ENCODE measurements at regions not wholly inside any gene's neighbourhood (a gene's known extent, or its start where the extent isn't known, plus 50 kb on each side); places are given as distances from the start of the nearest gene placed in this dataset.

- Histone ChIP-seq H3K4me3 (ENCODE audit: low read length) (no peak overlapping the region), H2AFZ (ENCODE audit: low read depth, low read length) (no peak overlapping the region), H3K36me3 (ENCODE audit: insufficient read depth, low read length) (no peaks in the 10 kb centered on the region), H3K27me3 (ENCODE audit: insufficient read depth, low read length) (no peaks in the 10 kb centered on the region), H3K9me3 (ENCODE audit: low read length) (peaks cover 2% of the 10 kb centered on the region), H3K4me1 (ENCODE audit: insufficient read depth, low read length) (no peaks in the 10 kb centered on the region)
Observed at GRCh38 chr6:142568857-142569597, 267.2 kb downstream of the ADGRG6 start.

DNA sequence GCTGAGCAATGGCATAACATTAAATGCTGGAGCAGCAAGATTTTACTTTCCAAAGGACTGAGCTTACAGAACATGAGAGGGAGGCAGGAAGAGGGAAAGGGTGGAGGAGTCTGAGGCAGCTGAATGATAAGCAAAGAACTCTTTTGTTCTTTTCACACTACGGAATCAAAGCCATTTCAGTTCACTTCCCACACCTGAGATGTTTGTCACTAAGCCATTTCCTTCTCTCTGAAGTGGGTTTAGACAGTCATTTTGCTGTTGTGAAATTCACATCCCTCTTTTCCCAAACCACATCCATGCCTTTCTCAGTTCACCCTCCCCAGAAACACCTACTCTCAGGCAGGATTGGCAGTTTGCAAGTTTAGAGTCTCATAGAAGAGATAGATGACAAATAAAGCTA lies 267.9 kb downstream of the ADGRG6 start:
- no peak overlapping the region for H3K4me3 ChIP-seq (ENCODE audit: low read length)

GRCh38 chr6:142570221-142570671 lies 268.4 kb downstream of the ADGRG6 start:
- Histone ChIP-seq H3K36me3 (ENCODE audit: insufficient read depth, low read length) (no peaks in the 10 kb centered on the region), H3K4me3 (ENCODE audit: low read length) (no peak overlapping the region), H3K4me1 (ENCODE audit: insufficient read depth, low read length) (no peaks in the 10 kb centered on the region)

More for the DNA sequence above, 267.9 kb downstream of the ADGRG6 start:
- Histone ChIP-seq H3K4me1 (ENCODE audit: insufficient read depth, low read length) (no peaks in the 10 kb centered on the region), H3K27me3 (ENCODE audit: insufficient read depth, low read length) (no peaks in the 10 kb centered on the region), H3K9me3 (ENCODE audit: low read length) (peaks cover 2% of the 10 kb centered on the region), H3K36me3 (ENCODE audit: insufficient read depth, low read length) (no peaks in the 10 kb centered on the region), H2AFZ (ENCODE audit: low read depth, low read length) (no peak overlapping the region)

DNA sequence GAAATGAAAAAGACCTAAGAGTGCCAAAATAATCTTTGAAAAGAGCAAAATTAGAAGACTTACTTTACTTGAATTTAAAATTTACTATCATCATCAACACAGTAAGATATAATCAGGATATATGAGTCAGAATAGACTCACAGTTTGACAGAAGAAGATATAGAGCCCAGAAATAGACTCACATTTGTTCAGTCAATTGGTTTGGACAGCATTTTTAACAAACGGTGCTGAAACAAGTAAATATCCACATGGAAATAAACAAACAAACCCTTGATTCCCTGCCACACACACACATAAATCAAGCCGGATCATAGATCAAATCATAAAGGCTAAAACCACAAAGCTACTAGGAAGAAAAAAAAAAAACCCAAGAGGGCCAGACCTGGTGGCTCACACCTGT lies 291.1 kb downstream of the ADGRG6 start:
- no peaks in the 10 kb centered on the region for H3K27me3 ChIP-seq (ENCODE audit: insufficient read depth, low read length)
- no peaks in the 10 kb centered on the region for H3K36me3 ChIP-seq (ENCODE audit: insufficient read depth, low read length)
- H3K4me3 ChIP-seq (ENCODE audit: low read length) = no peak overlapping the region
- H3K9me3 ChIP-seq (ENCODE audit: low read length) = no peaks in the 10 kb centered on the region
- no peak overlapping the region for H2AFZ ChIP-seq (ENCODE audit: low read depth, low read length)
- no peaks in the 10 kb centered on the region for H3K4me1 ChIP-seq (ENCODE audit: insufficient read depth, low read length)

More at GRCh38 chr6:142570221-142570671, 268.4 kb downstream of the ADGRG6 start:
- H2AFZ ChIP-seq (ENCODE audit: low read depth, low read length) = no peak overlapping the region
- H3K27me3 ChIP-seq (ENCODE audit: insufficient read depth, low read length) = no peaks in the 10 kb centered on the region
- H3K9me3 ChIP-seq (ENCODE audit: low read length) = peaks cover 4% of the 10 kb centered on the region

GRCh38 chr6:142597836-142598235 lies 296.0 kb downstream of the ADGRG6 start:
- Histone ChIP-seq H3K4me3 (ENCODE audit: low read length) (no peak overlapping the region), H2AFZ (ENCODE audit: low read depth, low read length) (no peak overlapping the region), H3K9me3 (ENCODE audit: low read length) (no peaks in the 10 kb centered on the region), H3K36me3 (ENCODE audit: insufficient read depth, low read length) (no peaks in the 10 kb centered on the region), H3K27me3 (ENCODE audit: insufficient read depth, low read length) (no peaks in the 10 kb centered on the region), H3K4me1 (ENCODE audit: insufficient read depth, low read length) (no peaks in the 10 kb centered on the region)

- no peaks in the 10 kb centered on the region for H3K4me1 ChIP-seq (ENCODE audit: insufficient read depth, low read length)
- H3K36me3 ChIP-seq (ENCODE audit: insufficient read depth, low read length) = no peaks in the 10 kb centered on the region
- no peaks in the 10 kb centered on the region for H3K9me3 ChIP-seq (ENCODE audit: low read length)
- no peaks in the 10 kb centered on the region for H3K27me3 ChIP-seq (ENCODE audit: insufficient read depth, low read length)
- H3K4me3 ChIP-seq (ENCODE audit: low read length) = no peak overlapping the region
- no peak overlapping the region for H2AFZ ChIP-seq (ENCODE audit: low read depth, low read length)
Observed at GRCh38 chr6:142601427-142601826, 299.6 kb downstream of the ADGRG6 start.

GRCh38 chr6:142602972-142603371 lies 301.2 kb downstream of the ADGRG6 start:
- Histone ChIP-seq H3K4me1 (ENCODE audit: insufficient read depth, low read length) (no peaks in the 10 kb centered on the region), H3K27me3 (ENCODE audit: insufficient read depth, low read length) (no peaks in the 10 kb centered on the region), H3K4me3 (ENCODE audit: low read length) (no peak overlapping the region)

DNA sequence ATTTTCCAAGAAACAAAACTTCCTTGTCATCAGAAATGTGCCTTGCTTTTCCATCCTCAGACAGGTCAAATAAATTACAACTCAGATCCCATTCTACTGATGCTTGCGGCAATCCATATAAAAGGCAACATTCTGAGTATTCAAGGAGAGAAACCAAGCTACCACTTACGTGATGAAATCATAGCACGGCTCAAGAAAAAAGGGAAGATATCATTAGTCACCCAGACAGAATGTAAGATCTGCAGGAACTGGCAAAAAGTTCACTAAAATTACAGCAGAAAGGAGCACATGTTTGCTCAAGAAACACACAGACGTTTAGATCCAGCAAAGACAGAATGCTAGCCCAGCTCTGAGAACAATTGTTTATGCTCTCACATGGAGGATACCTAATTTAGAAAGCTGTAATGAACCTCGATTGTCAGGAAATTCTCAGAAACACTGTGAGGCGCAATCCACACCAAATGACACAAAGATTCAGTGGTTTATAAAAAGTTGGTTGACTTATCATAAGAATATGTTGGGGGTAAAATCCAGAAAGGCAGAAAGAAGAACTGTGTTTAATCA lies 304.2 kb downstream of the ADGRG6 start:
- Histone ChIP-seq H3K4me1 (ENCODE audit: insufficient read depth, low read length) (no peaks in the 10 kb centered on the region), H3K27me3 (ENCODE audit: insufficient read depth, low read length) (peaks cover 3% of the 10 kb centered on the region), H2AFZ (ENCODE audit: low read depth, low read length) (no peak overlapping the region), H3K9me3 (ENCODE audit: low read length) (no peaks in the 10 kb centered on the region), H3K4me3 (ENCODE audit: low read length) (no peak overlapping the region), H3K36me3 (ENCODE audit: insufficient read depth, low read length) (no peaks in the 10 kb centered on the region)

More at GRCh38 chr6:142602972-142603371, 301.2 kb downstream of the ADGRG6 start:
- Histone ChIP-seq H3K9me3 (ENCODE audit: low read length) (no peaks in the 10 kb centered on the region), H2AFZ (ENCODE audit: low read depth, low read length) (no peak overlapping the region), H3K36me3 (ENCODE audit: insufficient read depth, low read length) (no peaks in the 10 kb centered on the region)

DNA sequence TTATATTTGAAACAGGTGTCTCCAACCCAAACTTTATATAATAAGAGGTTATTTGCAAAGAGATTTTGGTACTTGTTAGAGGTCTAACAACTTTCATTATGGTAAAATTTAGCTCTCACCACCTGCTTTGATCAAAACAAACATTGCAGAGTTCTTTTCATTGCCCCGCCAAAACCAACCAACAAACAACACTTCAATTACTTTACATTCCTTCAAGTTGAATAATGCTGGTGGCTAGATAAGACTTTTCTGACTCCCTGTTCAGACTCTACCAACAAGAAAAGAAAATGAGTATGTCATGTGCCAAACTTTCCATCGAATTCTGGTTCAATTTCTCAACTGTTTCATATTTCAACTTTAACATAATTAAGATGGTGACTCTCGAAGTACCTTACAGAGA lies 311.1 kb downstream of the ADGRG6 start:
- Histone ChIP-seq H3K9me3 (ENCODE audit: low read length) (no peaks in the 10 kb centered on the region), H2AFZ (ENCODE audit: low read depth, low read length) (no peak overlapping the region), H3K27me3 (ENCODE audit: insufficient read depth, low read length) (peaks cover 5% of the 10 kb centered on the region), H3K4me1 (ENCODE audit: insufficient read depth, low read length) (no peaks in the 10 kb centered on the region), H3K4me3 (ENCODE audit: low read length) (no peak overlapping the region), H3K36me3 (ENCODE audit: insufficient read depth, low read length) (no peaks in the 10 kb centered on the region)

- no peaks in the 10 kb centered on the region for H3K4me1 ChIP-seq (ENCODE audit: insufficient read depth, low read length)
- H2AFZ ChIP-seq (ENCODE audit: low read depth, low read length) = no peak overlapping the region
- no peaks in the 10 kb centered on the region for H3K9me3 ChIP-seq (ENCODE audit: low read length)
Observed at GRCh38 chr6:142613981-142614380, 312.2 kb downstream of the ADGRG6 start.

DNA sequence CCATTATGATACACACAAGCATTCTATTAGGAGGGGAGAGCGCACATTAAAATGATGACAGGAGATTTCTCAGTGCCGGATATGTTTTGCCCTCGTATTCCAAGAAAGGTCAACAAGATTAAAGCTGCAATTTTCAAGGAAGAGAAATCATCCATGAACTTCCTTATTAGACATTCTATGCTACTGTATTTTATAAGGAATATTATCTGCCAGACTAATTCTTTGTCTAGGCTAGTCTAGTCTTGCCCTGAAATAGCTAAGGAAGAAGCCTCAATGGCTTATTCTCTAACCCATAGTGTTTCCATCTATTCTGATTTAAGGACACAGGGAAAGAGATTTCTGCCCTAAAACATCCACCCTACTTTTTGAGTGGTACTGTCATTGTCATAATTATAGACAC lies 315.4 kb downstream of the ADGRG6 start:
- Histone ChIP-seq H3K4me1 (ENCODE audit: insufficient read depth, low read length) (no peaks in the 10 kb centered on the region), H2AFZ (ENCODE audit: low read depth, low read length) (no peak overlapping the region), H3K4me3 (ENCODE audit: low read length) (no peak overlapping the region), H3K9me3 (ENCODE audit: low read length) (no peaks in the 10 kb centered on the region), H3K27me3 (ENCODE audit: insufficient read depth, low read length) (peaks cover 2% of the 10 kb centered on the region), H3K36me3 (ENCODE audit: insufficient read depth, low read length) (no peaks in the 10 kb centered on the region)

More at GRCh38 chr6:142613981-142614380, 312.2 kb downstream of the ADGRG6 start:
- Histone ChIP-seq H3K36me3 (ENCODE audit: insufficient read depth, low read length) (no peaks in the 10 kb centered on the region), H3K27me3 (ENCODE audit: insufficient read depth, low read length) (peaks cover 2% of the 10 kb centered on the region), H3K4me3 (ENCODE audit: low read length) (no peak overlapping the region)

GRCh38 chr6:142621822-142622221 lies 320.0 kb downstream of the ADGRG6 start:
- H3K27me3 ChIP-seq (ENCODE audit: insufficient read depth, low read length) = no peaks in the 10 kb centered on the region
- H2AFZ ChIP-seq (ENCODE audit: low read depth, low read length) = no peak overlapping the region
- no peaks in the 10 kb centered on the region for H3K36me3 ChIP-seq (ENCODE audit: insufficient read depth, low read length)
- H3K4me1 ChIP-seq (ENCODE audit: insufficient read depth, low read length) = no peaks in the 10 kb centered on the region
- H3K4me3 ChIP-seq (ENCODE audit: low read length) = no peak overlapping the region
- no peaks in the 10 kb centered on the region for H3K9me3 ChIP-seq (ENCODE audit: low read length)

DNA sequence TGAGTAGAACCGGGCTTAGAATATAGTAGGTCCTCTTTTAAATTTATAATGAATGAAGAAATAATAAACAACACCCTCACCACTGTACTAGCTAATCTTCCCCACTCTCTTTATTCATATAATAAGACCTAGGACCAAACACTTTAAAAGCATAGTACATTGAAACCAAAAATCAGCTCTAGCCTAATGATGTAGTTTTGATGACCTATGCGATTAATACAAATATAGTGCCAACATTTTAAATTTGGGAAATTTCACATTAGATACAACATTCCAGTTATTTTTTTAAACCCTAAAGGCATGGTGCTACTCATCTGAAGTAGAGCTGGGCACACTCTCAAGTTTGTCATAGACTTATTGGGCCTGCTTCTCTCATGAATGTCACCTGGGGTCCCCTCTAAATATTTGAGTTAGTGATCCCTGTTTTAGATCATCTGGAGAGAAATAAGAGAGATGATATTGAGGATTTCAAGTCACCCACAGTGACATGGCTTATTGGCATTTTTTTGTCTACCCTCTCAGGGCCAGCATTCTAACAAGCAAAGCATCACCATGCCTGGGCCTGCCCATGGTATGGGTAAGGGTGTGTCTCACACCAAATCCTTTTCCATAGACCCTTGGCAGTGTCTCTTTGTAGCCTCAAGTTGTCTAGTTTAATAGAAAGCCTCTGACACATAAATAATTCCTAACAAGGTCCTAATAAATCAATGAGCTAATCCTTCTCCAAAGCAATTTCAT lies 319.8 kb downstream of the HIVEP2 start:
- H3K4me3 ChIP-seq (ENCODE audit: low read length) = no peak overlapping the region
- no peaks in the 10 kb centered on the region for H3K27me3 ChIP-seq (ENCODE audit: insufficient read depth, low read length)
- H3K36me3 ChIP-seq (ENCODE audit: insufficient read depth, low read length) = no peaks in the 10 kb centered on the region
- H2AFZ ChIP-seq (ENCODE audit: low read depth, low read length) = no peak overlapping the region
- no peaks in the 10 kb centered on the region for H3K4me1 ChIP-seq (ENCODE audit: insufficient read depth, low read length)
- no peaks in the 10 kb centered on the region for H3K9me3 ChIP-seq (ENCODE audit: low read length)
